ENCODE measurements at regions not wholly inside any gene's neighbourhood (a gene's known extent, or its start where the extent isn't known, plus 50 kb on each side); places are given as distances from the start of the nearest gene placed in this dataset.

GRCh38 chr6:5941188-5941587, 65.5 kb downstream of the NRN1 start:
- TF ChIP-seq, protein P1, sequence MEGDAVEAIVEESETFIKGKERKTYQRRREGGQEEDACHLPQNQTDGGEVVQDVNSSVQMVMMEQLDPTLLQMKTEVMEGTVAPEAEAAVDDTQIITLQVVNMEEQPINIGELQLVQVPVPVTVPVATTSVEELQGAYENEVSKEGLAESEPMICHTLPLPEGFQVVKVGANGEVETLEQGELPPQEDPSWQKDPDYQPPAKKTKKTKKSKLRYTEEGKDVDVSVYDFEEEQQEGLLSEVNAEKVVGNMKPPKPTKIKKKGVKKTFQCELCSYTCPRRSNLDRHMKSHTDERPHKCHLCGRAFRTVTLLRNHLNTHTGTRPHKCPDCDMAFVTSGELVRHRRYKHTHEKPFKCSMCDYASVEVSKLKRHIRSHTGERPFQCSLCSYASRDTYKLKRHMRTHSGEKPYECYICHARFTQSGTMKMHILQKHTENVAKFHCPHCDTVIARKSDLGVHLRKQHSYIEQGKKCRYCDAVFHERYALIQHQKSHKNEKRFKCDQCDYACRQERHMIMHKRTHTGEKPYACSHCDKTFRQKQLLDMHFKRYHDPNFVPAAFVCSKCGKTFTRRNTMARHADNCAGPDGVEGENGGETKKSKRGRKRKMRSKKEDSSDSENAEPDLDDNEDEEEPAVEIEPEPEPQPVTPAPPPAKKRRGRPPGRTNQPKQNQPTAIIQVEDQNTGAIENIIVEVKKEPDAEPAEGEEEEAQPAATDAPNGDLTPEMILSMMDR (IDR thresholded peaks at IDR 0.05) = no peak
- TF ChIP-seq EZH2phosphoT487 (IDR thresholded peaks at IDR 0.05) (no peak), EZH2 (IDR thresholded peaks at IDR 0.05) (no peak)

All from neural progenitor cell (in vitro differentiated cells).